DND-41 (cell line): ENCODE measurements at regions not wholly inside any gene's neighbourhood (a gene's known extent, or its start where the extent isn't known, plus 50 kb on each side); places are given as distances from the start of the nearest gene placed in this dataset.

Experiments used
- CTCF ChIP-seq: IDR thresholded peaks from 2 replicates; pipeline ENCODE4 v1.5.1; 2012; ENCODE audit warnings: borderline replicate concordance, low read length, moderate library complexity, mild to moderate bottlenecking; ENCODE audit not compliant: poor library complexity, severe bottlenecking; ENCODE audit errors: extremely low read depth
- EZH2 ChIP-seq: IDR thresholded peaks from 3 replicates; pipeline ENCODE4 v1.6.1; 2012; ENCODE audit warnings: borderline replicate concordance, low read depth, mild to moderate bottlenecking, moderate library complexity, low read length, inconsistent platforms; ENCODE audit not compliant: severe bottlenecking

DNA sequence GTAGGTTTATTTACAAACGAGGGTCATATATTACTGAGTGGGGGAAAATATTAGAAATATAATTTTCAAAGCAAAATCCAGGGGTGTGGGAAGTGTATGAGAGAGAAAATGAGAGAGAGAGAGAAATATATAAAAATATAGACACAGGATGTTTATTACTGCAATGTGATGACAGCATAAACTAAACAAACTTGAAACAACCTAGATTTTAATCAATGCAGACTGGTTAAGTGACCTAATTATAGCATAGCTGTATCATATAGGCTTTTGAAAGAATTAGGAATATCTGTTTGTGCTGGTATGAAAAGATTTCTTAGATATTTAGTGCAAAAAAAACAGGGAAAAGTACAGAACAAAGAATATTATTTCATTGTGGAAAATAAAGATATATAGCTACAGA is 280.5 kb downstream of the ACTL7B start:
- TF ChIP-seq CTCF (no peak), EZH2 (no peak)
